AG20443 (cell line): ENCODE measurements at regions not wholly inside any gene's neighbourhood (a gene's known extent, or its start where the extent isn't known, plus 50 kb on each side); places are given as distances from the start of the nearest gene placed in this dataset.

Source experiments
- DNase-seq: peaks from one replicate; pipeline ENCODE4 v3.0.0; 2012; ENCODE audit warnings: low spot score, mixed read lengths

GRCh38 chr10:130430852-130431704, 294.9 kb downstream of the GLRX3 start:
- no peak for DNase-seq

GRCh38 chr10:130432271-130432670, 296.1 kb downstream of the GLRX3 start:
- DNase-seq: no peak

- no peak for DNase-seq
Measured at GRCh38 chr10:130432850-130433249, 296.7 kb downstream of the GLRX3 start.

GRCh38 chr10:130434446-130435385, 298.5 kb downstream of the GLRX3 start:
- DNase-seq: no peak

GRCh38 chr10:130435961-130436360, 299.8 kb downstream of the GLRX3 start:
- DNase-seq: no peak

- no peak for DNase-seq
Measured at GRCh38 chr10:130438861-130439260, 302.7 kb downstream of the GLRX3 start.

GRCh38 chr10:130439766-130440165, 303.6 kb downstream of the GLRX3 start:
- DNase-seq: no peak

GRCh38 chr10:130440494-130440893, 304.3 kb downstream of the GLRX3 start:
- no peak for DNase-seq

- DNase-seq: no peak
Measured at GRCh38 chr10:130440971-130441370, 304.8 kb downstream of the GLRX3 start.

- no peak for DNase-seq
Measured at GRCh38 chr10:130443066-130443465, 306.9 kb downstream of the GLRX3 start.

GRCh38 chr10:130453036-130453720, 317.0 kb downstream of the GLRX3 start:
- DNase-seq: no peak

- DNase-seq: no peak
Measured at GRCh38 chr10:130453721-130454542, 317.7 kb downstream of the GLRX3 start.

- no peak for DNase-seq
Measured at GRCh38 chr10:130454543-130455000, 318.4 kb downstream of the GLRX3 start.

GRCh38 chr10:130455111-130455695, 319.0 kb downstream of the GLRX3 start:
- no peak for DNase-seq

- DNase-seq: no peak
Measured at GRCh38 chr10:130455791-130456190, 319.6 kb downstream of the GLRX3 start.

GRCh38 chr10:130456616-130457015, 320.4 kb downstream of the GLRX3 start:
- DNase-seq: no peak

- no peak for DNase-seq
Measured at GRCh38 chr10:130458509-130458908, 322.3 kb downstream of the GLRX3 start.

GRCh38 chr10:130459011-130459410, 322.8 kb downstream of the GLRX3 start:
- no peak for DNase-seq

- no peak for DNase-seq
Measured at GRCh38 chr10:130459851-130460490, 323.8 kb downstream of the GLRX3 start.

- no peak for DNase-seq
Measured at GRCh38 chr10:130461631-130462030, 325.4 kb downstream of the GLRX3 start.
